ENCODE measurements at regions not wholly inside any gene's neighbourhood (a gene's known extent, or its start where the extent isn't known, plus 50 kb on each side); places are given as distances from the start of the nearest gene placed in this dataset.

DNA sequence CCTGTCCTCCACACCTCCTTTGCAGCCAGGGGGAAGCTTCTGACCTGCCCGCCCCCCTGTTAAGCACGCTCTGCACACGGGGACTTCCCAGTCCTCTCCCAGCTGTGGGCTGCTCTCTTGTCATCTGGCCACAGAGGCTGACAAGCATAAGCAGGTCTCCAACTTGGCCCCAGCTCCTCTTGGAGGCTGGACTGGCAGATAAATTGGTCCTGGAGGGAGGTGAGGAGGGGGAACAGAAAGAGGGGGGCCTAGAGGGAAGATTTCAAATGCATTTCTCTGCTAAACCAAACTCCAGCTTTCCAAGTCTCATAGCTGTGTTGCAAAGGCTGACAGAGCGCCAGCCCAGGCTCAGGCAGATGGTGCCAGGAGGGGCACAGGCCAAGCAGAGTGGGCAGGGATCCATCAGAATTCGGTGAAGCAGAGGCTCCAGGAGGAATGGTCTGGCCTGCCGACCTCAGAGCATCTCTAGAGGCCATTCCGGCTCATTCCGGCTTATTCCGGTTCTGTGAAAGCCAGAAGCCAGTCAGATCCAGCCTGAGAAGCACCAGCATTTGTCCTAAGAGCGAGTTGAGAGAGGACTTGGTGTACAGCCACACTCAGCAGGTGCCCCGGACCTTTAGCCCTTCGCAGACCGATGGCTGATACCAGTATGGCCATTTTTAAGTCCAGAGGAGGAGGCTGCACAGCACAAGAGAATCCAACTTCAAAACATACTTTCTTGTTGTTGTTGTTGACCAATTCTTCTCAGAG, 508.9 kb upstream of the MYT1L start:
- H3K36me3 ChIP-seq (ENCODE audit: insufficient read depth, low read length), result no peaks in the 10 kb centered on the region
- H3K4me1 ChIP-seq (ENCODE audit: insufficient read depth, low read length, severe bottlenecking), result no peaks in the 10 kb centered on the region
- H3K9me3 ChIP-seq (ENCODE audit: low read length), result no peaks in the 10 kb centered on the region
- H3F3A ChIP-seq (ENCODE audit: insufficient read depth, low read length), result no peaks in the 10 kb centered on the region
- no peaks in the 10 kb centered on the region for H3K27me3 ChIP-seq (ENCODE audit: insufficient read depth, low read length)
- H2AFZ ChIP-seq (ENCODE audit: low read length), result no peak overlapping the region
- TF ChIP-seq CTCF (IDR thresholded peaks at IDR 0.05; ENCODE audit: low read length), result no peak
- no peak for TF ChIP-seq EZH2 (IDR thresholded peaks at IDR 0.05; ENCODE audit: borderline replicate concordance, low read length)
- H3K79me2 ChIP-seq (ENCODE audit: insufficient read depth, low read length), result no peaks in the 10 kb centered on the region
- H4K20me1 ChIP-seq (ENCODE audit: insufficient read depth, low read length), result no peaks in the 10 kb centered on the region
- no peak overlapping the region for H3K27ac ChIP-seq (ENCODE audit: low read depth, low read length, poor library complexity, severe bottlenecking)
- H3K9ac ChIP-seq (ENCODE audit: low read length), result no peak overlapping the region
- H3K9me2 ChIP-seq (ENCODE audit: low read depth, low read length), result no peaks in the 10 kb centered on the region
- H3K4me3 ChIP-seq (ENCODE audit: low read depth, low read length, poor library complexity, severe bottlenecking), result no peak overlapping the region
- no peak overlapping the region for H3K4me2 ChIP-seq (ENCODE audit: low read length)

DNA sequence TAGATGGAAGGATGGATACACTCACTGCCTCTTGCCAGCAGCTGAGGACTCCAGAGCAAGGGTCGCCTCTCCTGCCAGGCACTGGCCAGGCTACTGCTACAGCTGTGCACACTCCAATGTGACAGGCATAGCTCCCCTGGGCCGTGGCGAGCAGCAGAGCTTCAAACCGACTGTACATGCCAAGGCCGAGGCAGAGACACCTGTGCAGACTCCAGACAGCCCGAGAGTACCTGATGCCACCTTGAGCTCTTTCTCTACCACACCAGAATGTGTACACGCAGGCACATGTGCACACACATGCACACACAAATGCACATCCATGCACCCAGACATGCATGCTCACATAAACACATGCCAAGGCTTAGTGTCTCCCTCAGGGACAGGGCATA, 508.3 kb upstream of the MYT1L start:
- Histone ChIP-seq H2AFZ (ENCODE audit: low read length) (no peak overlapping the region), H3F3A (ENCODE audit: insufficient read depth, low read length) (no peaks in the 10 kb centered on the region), H4K20me1 (ENCODE audit: insufficient read depth, low read length) (no peaks in the 10 kb centered on the region), H3K9me3 (ENCODE audit: low read length) (no peaks in the 10 kb centered on the region), H3K79me2 (ENCODE audit: insufficient read depth, low read length) (no peaks in the 10 kb centered on the region), H3K4me1 (ENCODE audit: insufficient read depth, low read length, severe bottlenecking) (no peaks in the 10 kb centered on the region), H3K9me2 (ENCODE audit: low read depth, low read length) (no peaks in the 10 kb centered on the region), H3K9ac (ENCODE audit: low read length) (no peak overlapping the region), H3K36me3 (ENCODE audit: insufficient read depth, low read length) (no peaks in the 10 kb centered on the region), H3K27me3 (ENCODE audit: insufficient read depth, low read length) (no peaks in the 10 kb centered on the region), H3K4me2 (ENCODE audit: low read length) (no peak overlapping the region), H3K27ac (ENCODE audit: low read depth, low read length, poor library complexity, severe bottlenecking) (no peak overlapping the region), H3K4me3 (ENCODE audit: low read depth, low read length, poor library complexity, severe bottlenecking) (no peak overlapping the region)
- TF ChIP-seq EZH2 (IDR thresholded peaks at IDR 0.05; ENCODE audit: borderline replicate concordance, low read length), result no peak
- no peak for TF ChIP-seq CTCF (IDR thresholded peaks at IDR 0.05; ENCODE audit: low read length)

DNA sequence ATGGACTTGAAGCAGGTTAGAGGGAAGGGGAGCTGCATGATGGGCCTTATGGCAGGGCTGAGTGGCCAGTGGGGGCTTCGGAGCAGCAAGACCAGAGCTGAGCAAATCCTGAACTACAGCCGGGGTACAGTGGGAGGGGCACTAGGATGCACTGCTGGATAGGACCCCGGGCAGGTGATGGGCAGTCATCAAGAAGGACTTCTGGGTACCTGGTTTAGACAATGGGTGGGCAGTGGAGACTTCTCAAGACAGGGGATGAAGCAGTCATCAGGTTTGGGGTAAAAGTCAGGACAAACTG, 507.4 kb upstream of the MYT1L start:
- Histone ChIP-seq H3K27me3 (ENCODE audit: insufficient read depth, low read length) (no peaks in the 10 kb centered on the region), H3K27ac (ENCODE audit: low read depth, low read length, poor library complexity, severe bottlenecking) (no peak overlapping the region), H3K4me1 (ENCODE audit: insufficient read depth, low read length, severe bottlenecking) (no peaks in the 10 kb centered on the region), H3K36me3 (ENCODE audit: insufficient read depth, low read length) (no peaks in the 10 kb centered on the region), H3K9me3 (ENCODE audit: low read length) (no peaks in the 10 kb centered on the region), H3K4me3 (ENCODE audit: low read depth, low read length, poor library complexity, severe bottlenecking) (no peak overlapping the region), H3K9me2 (ENCODE audit: low read depth, low read length) (no peaks in the 10 kb centered on the region), H3K4me2 (ENCODE audit: low read length) (no peak overlapping the region), H3F3A (ENCODE audit: insufficient read depth, low read length) (no peaks in the 10 kb centered on the region), H2AFZ (ENCODE audit: low read length) (no peak overlapping the region), H3K9ac (ENCODE audit: low read length) (no peak overlapping the region), H3K79me2 (ENCODE audit: insufficient read depth, low read length) (no peaks in the 10 kb centered on the region), H4K20me1 (ENCODE audit: insufficient read depth, low read length) (no peaks in the 10 kb centered on the region)
- no peak for TF ChIP-seq EZH2 (IDR thresholded peaks at IDR 0.05; ENCODE audit: borderline replicate concordance, low read length)
